GM10266 (cell line): ENCODE measurements at regions not wholly inside any gene's neighbourhood (a gene's known extent, or its start where the extent isn't known, plus 50 kb on each side); places are given as distances from the start of the nearest gene placed in this dataset.

Experiments used
- DNase-seq: peaks from one replicate; pipeline ENCODE4 v3.0.0; 2012; ENCODE audit errors: extremely low spot score
- TF ChIP-seq, protein P1 (sequence below): IDR thresholded peaks from 2 replicates; pipeline ENCODE4 v1.5.1; 2012; ENCODE audit warnings: mild to moderate bottlenecking, low read depth; ENCODE audit not compliant: control insufficient read depth, insufficient read depth; ENCODE audit errors: missing control alignments

GRCh38 chr5:20497356-20497755 lies 509.4 kb upstream of the CDH18 start:
- TF ChIP-seq, protein P1, sequence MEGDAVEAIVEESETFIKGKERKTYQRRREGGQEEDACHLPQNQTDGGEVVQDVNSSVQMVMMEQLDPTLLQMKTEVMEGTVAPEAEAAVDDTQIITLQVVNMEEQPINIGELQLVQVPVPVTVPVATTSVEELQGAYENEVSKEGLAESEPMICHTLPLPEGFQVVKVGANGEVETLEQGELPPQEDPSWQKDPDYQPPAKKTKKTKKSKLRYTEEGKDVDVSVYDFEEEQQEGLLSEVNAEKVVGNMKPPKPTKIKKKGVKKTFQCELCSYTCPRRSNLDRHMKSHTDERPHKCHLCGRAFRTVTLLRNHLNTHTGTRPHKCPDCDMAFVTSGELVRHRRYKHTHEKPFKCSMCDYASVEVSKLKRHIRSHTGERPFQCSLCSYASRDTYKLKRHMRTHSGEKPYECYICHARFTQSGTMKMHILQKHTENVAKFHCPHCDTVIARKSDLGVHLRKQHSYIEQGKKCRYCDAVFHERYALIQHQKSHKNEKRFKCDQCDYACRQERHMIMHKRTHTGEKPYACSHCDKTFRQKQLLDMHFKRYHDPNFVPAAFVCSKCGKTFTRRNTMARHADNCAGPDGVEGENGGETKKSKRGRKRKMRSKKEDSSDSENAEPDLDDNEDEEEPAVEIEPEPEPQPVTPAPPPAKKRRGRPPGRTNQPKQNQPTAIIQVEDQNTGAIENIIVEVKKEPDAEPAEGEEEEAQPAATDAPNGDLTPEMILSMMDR = no peak
- no peak for DNase-seq

GRCh38 chr5:20494706-20495105 lies 506.7 kb upstream of the CDH18 start:
- no peak for DNase-seq
- TF ChIP-seq, protein P1 = no peak

DNA sequence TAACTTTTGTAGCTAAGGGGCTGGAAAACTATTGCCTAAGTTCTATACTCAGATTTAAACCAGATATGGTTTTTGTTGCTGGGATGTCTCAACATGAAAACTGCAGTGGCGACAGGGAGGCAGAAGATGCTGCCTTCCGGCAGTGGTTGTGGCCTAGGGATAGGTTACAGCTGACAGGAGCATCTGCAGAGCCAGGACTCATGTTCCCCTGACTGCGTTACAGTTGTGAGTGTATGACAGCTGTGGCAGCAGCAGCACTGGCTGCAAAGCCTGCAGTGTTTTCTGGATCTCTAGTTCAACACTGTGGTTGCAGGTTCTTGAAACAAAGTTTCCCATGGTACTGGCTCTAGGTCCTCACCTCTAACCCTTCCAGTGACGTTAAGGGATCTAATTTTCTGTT lies 498.8 kb upstream of the CDH18 start:
- no peak for DNase-seq
- TF ChIP-seq, protein P1 = no peak

GRCh38 chr5:20476016-20476415 lies 488.0 kb upstream of the CDH18 start:
- TF ChIP-seq, protein P1 = no peak
- DNase-seq = no peak

DNA sequence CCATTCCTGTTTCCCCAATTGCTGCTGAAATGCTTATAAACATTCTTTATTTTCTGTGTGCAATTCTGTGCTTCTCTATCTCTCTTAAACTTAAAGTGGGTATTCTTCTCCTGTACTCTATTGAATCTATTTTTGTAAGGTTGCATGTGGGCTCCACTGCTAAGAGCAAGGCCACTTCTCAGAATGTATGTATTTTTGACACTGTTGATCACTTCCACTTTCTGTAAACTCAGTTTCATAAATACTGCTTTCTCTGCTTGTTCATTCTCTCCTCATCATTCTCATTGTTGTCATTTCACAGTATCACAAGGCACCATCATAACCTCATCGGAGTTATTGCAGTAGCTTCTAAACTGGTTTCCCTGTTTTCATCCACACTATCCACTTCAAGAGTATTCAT lies 483.0 kb upstream of the CDH18 start:
- no peak for DNase-seq
- TF ChIP-seq, protein P1 = no peak

DNA sequence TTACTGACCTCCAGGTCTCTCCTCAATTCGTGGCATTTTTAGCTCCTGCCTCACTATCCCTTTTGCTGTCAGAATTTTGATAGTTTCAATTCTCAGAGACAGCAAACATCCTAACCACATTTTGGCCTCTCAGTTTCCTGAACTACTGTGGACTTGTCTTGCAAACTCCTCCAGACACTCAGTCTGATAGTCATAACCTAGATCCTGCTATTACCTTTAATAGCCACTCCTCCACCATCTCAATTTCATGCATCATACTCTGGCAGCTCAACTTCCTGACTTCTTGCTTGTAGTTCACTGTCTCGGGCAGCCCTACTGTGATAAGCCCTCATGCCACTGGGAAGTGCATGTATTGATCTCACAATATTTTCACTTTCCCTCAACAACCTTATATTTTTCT lies 481.8 kb upstream of the CDH18 start:
- TF ChIP-seq, protein P1 = no peak
- no peak for DNase-seq

DNA sequence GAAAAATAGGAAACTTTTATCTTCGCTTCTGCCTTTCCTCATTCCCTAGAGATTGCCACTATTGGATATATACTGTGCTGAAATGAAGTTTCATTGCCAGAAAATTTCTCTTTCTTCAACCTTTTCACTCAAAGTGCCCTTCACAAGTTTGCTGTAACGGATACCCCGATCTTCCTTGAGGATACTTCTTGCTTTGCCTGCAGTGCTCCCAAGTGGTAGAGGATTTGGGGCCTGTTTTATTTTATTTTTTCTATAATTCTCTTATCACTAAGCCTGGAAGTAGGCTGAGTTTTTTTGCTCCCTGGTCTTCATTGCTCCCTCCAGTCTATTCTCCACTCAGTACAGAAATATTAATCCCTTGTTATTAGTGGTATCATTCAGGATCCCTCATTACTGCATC lies 481.4 kb upstream of the CDH18 start:
- DNase-seq = no peak
- TF ChIP-seq, protein P1 = no peak

DNA sequence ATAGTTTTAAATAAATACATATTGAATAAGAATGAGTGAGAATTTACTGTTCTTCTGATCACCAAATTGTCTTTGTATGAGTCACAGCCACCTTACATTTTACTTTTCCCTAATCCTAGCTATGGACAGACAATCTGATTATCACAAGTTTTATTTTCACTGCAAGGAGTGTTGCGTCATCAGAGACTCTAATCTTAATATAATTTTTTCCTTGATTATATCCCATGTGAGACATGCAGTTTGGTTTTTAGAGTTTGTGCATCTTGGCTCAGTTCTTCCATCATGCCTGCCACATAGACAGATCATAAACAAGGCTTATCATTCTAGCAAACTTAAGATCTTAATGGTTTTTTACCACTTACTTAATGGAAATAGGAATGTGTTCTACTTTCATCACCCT lies 478.5 kb upstream of the CDH18 start:
- no peak for DNase-seq
- TF ChIP-seq, protein P1 = no peak
